Thyroid gland (tissue), 4 donors: ENCODE measurements at regions not wholly inside any gene's neighbourhood (a gene's known extent, or its start where the extent isn't known, plus 50 kb on each side); places are given as distances from the start of the nearest gene placed in this dataset.

Source experiments
- POLR2A ChIP-seq, 2 donors: fragments of 450-650 bp; IDR thresholded peaks; one replicate each; pipeline ENCODE4 v1.6.1; 2017; ENCODE audit warnings: antibody characterized with exemption in 2 of 2, mild to moderate bottlenecking in 2 of 2, moderate library complexity in 1 of 2
- TF ChIP-seq, protein P1 (sequence below), 6 experiments: fragments of 200-600 bp in 3 of 6; fragments of 450-650 bp in 3 of 6; sonication (generic) in 3 of 6; IDR thresholded peaks; one replicate each; pipeline ENCODE4 v1.5.1; 2016 to 2019; ENCODE audit warnings: antibody characterized with exemption in 6 of 6, mild to moderate bottlenecking in 2 of 6, inconsistent platforms in 1 of 6, moderate library complexity in 1 of 6

DNA sequence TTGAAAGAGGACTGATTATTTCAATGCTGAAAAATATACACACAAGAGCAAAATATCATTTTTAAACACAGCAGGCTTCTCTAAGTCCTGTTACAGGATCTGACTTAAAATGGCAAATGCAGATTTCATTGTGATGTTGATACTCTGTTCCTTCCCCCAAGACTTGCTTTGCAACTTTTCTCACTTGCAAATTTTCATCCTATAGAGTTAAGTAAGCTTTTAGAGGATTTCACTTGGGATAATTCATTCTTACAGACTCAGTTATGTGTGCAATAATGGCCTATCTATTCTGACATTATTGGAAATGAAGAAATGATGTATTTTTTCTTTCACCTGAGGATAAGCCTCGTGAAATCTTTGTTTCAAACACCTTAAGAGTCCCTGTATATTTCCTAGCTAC lies 2403.2 kb downstream of the ARAP2 start:
- TF ChIP-seq, protein P1, sequence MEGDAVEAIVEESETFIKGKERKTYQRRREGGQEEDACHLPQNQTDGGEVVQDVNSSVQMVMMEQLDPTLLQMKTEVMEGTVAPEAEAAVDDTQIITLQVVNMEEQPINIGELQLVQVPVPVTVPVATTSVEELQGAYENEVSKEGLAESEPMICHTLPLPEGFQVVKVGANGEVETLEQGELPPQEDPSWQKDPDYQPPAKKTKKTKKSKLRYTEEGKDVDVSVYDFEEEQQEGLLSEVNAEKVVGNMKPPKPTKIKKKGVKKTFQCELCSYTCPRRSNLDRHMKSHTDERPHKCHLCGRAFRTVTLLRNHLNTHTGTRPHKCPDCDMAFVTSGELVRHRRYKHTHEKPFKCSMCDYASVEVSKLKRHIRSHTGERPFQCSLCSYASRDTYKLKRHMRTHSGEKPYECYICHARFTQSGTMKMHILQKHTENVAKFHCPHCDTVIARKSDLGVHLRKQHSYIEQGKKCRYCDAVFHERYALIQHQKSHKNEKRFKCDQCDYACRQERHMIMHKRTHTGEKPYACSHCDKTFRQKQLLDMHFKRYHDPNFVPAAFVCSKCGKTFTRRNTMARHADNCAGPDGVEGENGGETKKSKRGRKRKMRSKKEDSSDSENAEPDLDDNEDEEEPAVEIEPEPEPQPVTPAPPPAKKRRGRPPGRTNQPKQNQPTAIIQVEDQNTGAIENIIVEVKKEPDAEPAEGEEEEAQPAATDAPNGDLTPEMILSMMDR (IDR thresholded peaks at IDR 0.05) = no peak
- TF ChIP-seq POLR2A (IDR thresholded peaks at IDR 0.05) = no peak
